ENCODE measurements at regions not wholly inside any gene's neighbourhood (a gene's known extent, or its start where the extent isn't known, plus 50 kb on each side); places are given as distances from the start of the nearest gene placed in this dataset.

- no peak for TF ChIP-seq CTCF (IDR thresholded peaks at IDR 0.05; ENCODE audit: low read depth, low read length)
- no peak overlapping the region for H3K4me3 ChIP-seq (replicated peaks in 1 of 2; ENCODE audit: low read depth in 2 of 2, low read length in 2 of 2)
These were observed 513.0 kb downstream of the MTRR start for GRCh38 chr5:8381972-8382371.

DNA sequence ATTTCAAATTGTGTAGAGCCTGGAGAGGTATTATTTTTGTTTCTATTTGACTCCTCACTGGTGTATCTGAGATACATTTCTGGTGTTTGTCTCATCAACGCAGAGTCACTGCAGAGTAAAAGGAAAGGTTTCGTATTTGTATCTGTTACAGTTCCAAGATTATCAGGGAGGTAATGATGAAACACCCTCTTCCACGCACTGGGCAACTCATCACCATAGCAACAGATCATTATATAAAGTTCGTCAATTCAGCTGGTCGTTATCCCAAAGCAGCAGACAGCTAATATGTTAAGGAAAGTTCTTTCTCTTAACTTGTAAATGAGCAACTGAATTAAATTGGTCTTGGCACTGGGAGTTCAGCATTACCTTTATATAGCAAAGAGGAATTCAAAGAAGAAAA is 513.5 kb downstream of the MTRR start:
- TF ChIP-seq CTCF (IDR thresholded peaks at IDR 0.05; ENCODE audit: low read depth, low read length) = no peak
- no peak for DNase-seq (ENCODE audit: low read depth in 2 of 2)
- H3K4me3 ChIP-seq (replicated peaks in 1 of 2; ENCODE audit: low read depth in 2 of 2, low read length in 2 of 2) = no peak overlapping the region

More at GRCh38 chr5:8381972-8382371, 513.0 kb downstream of the MTRR start:
- no peak for DNase-seq (ENCODE audit: low read depth in 2 of 2)

GRCh38 chr5:8383616-8384015 is 514.7 kb downstream of the MTRR start:
- no peak for DNase-seq (ENCODE audit: low read depth in 2 of 2)
- H3K4me3 ChIP-seq (replicated peaks in 1 of 2; ENCODE audit: low read depth in 2 of 2, low read length in 2 of 2) = no peak overlapping the region
- TF ChIP-seq CTCF (IDR thresholded peaks at IDR 0.05; ENCODE audit: low read depth, low read length) = no peak

- TF ChIP-seq CTCF (IDR thresholded peaks at IDR 0.05; ENCODE audit: low read depth, low read length) = no peak
- H3K4me3 ChIP-seq (replicated peaks in 1 of 2; ENCODE audit: low read depth in 2 of 2, low read length in 2 of 2) = no peak overlapping the region
- DNase-seq (ENCODE audit: low read depth in 2 of 2) = no peak
These were observed 517.9 kb downstream of the MTRR start for GRCh38 chr5:8386719-8387288.

- no peak for DNase-seq (ENCODE audit: low read depth in 2 of 2)
- H3K4me3 ChIP-seq (replicated peaks in 1 of 2; ENCODE audit: low read depth in 2 of 2, low read length in 2 of 2) = no peak overlapping the region
- no peak for TF ChIP-seq CTCF (IDR thresholded peaks at IDR 0.05; ENCODE audit: low read depth, low read length)
These were observed 523.0 kb downstream of the MTRR start for GRCh38 chr5:8391911-8392310.

DNA sequence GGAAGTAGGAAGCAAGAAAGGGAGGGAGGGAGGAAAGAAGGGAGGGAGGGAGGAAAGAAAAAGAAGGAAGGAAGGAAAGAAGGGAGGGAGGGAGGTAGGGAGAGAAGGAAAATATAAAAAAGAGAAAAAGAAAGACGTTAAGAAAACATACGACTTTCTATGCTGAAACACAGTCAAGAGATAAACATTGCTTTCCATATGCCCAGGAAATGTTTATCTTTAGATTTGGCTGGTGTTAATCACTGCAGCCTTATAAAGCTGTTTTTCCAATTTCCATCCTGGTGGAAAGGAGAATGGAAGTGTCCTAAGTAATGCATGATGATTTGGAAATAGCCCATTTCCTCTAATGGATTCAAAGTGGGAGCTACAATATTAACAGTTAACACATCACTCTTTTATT is 524.3 kb downstream of the MTRR start:
- TF ChIP-seq CTCF (IDR thresholded peaks at IDR 0.05; ENCODE audit: low read depth, low read length) = no peak
- H3K4me3 ChIP-seq (replicated peaks in 1 of 2; ENCODE audit: low read depth in 2 of 2, low read length in 2 of 2) = no peak overlapping the region
- no peak for DNase-seq (ENCODE audit: low read depth in 2 of 2)

DNA sequence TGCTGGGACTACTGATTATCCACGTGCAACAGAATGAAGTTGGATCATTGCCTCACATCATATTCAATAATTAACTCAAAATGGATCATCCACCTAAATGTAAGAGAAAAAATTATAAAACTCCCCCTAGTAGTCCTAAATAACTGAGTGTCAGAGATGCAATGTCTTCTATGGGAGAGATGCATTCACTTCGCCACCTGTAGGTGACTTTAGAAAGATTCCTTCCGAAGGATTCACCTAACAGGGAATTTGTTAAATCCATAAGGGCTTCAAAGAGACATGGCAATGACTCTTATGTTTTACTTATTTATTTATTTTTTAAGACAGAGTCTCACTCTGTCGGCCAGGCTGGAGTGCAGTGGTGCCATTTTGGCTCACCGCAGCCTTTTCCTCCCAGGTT is 526.0 kb downstream of the MTRR start:
- H3K4me3 ChIP-seq (replicated peaks in 1 of 2; ENCODE audit: low read depth in 2 of 2, low read length in 2 of 2) = no peak overlapping the region
- TF ChIP-seq CTCF (IDR thresholded peaks at IDR 0.05; ENCODE audit: low read depth, low read length) = no peak
- DNase-seq (ENCODE audit: low read depth in 2 of 2) = no peak

Measured in cardiac fibroblast (primary cell).